Stimulated activated naive CD8-positive, alpha-beta T cell treated with anti-CD3 and anti-CD28 coated beads, Interleukin-15, Interleukin-2, amounts not matched to agents 100 ng/mL and 50 ng/mL, for 24 hours (primary cell): ENCODE measurements at regions not wholly inside any gene's neighbourhood (a gene's known extent, or its start where the extent isn't known, plus 50 kb on each side); places are given as distances from the start of the nearest gene placed in this dataset.

Experiments used
- H3K27ac Mint-ChIP-seq: one replicate; pipeline ENCODE4 v1.8.0; 2021; ENCODE audit warnings: mild to moderate bottlenecking, mixed read lengths
- H3K27me3 Mint-ChIP-seq: one replicate; pipeline ENCODE4 v1.8.0; 2021; ENCODE audit warnings: mixed read lengths
- H3K36me3 Mint-ChIP-seq: one replicate; pipeline ENCODE4 v1.8.0; 2021; ENCODE audit warnings: low read depth, mixed read lengths
- H3K4me1 Mint-ChIP-seq: one replicate; pipeline ENCODE4 v1.8.0; 2021; ENCODE audit warnings: low read depth, mixed read lengths
- H3K4me3 Mint-ChIP-seq: one replicate; pipeline ENCODE4 v1.8.0; 2021; ENCODE audit warnings: mild to moderate bottlenecking, mixed read lengths
- H3K9me3 Mint-ChIP-seq: one replicate; pipeline ENCODE4 v1.8.0; 2021; ENCODE audit warnings: mixed read lengths

GRCh38 chr7:46177821-46178220 lies 256.7 kb upstream of the IGFBP3 start:
- Mint-ChIP-seq H3K4me1 (no peaks in the 10 kb centered on the region), H3K27ac (no peak overlapping the region), H3K27me3 (no peaks in the 10 kb centered on the region), H3K36me3 (no peaks in the 10 kb centered on the region), H3K4me3 (no peak overlapping the region), H3K9me3 (peaks cover 13% of the 10 kb centered on the region)

GRCh38 chr7:46175221-46175620 lies 254.1 kb upstream of the IGFBP3 start:
- no peak overlapping the region for H3K27ac Mint-ChIP-seq
- no peak overlapping the region for H3K4me3 Mint-ChIP-seq
- H3K27me3 Mint-ChIP-seq = no peaks in the 10 kb centered on the region
- H3K36me3 Mint-ChIP-seq = no peaks in the 10 kb centered on the region
- no peaks in the 10 kb centered on the region for H3K4me1 Mint-ChIP-seq
- H3K9me3 Mint-ChIP-seq = no peaks in the 10 kb centered on the region

- Mint-ChIP-seq H3K9me3 (no peaks in the 10 kb centered on the region), H3K27me3 (no peaks in the 10 kb centered on the region), H3K36me3 (no peaks in the 10 kb centered on the region)
These were observed 253.1 kb upstream of the IGFBP3 start for GRCh38 chr7:46174196-46174580.

GRCh38 chr7:46173476-46174195 lies 252.6 kb upstream of the IGFBP3 start:
- H3K4me3 Mint-ChIP-seq = no peak overlapping the region
- no peaks in the 10 kb centered on the region for H3K27me3 Mint-ChIP-seq
- no peaks in the 10 kb centered on the region for H3K36me3 Mint-ChIP-seq
- no peaks in the 10 kb centered on the region for H3K9me3 Mint-ChIP-seq
- no peaks in the 10 kb centered on the region for H3K4me1 Mint-ChIP-seq
- no peak overlapping the region for H3K27ac Mint-ChIP-seq

More at GRCh38 chr7:46174196-46174580, 253.1 kb upstream of the IGFBP3 start:
- H3K27ac Mint-ChIP-seq = no peak overlapping the region
- H3K4me3 Mint-ChIP-seq = no peak overlapping the region
- no peaks in the 10 kb centered on the region for H3K4me1 Mint-ChIP-seq

GRCh38 chr7:46170792-46171191 lies 249.7 kb upstream of the IGFBP3 start:
- H3K9me3 Mint-ChIP-seq = no peaks in the 10 kb centered on the region
- no peaks in the 10 kb centered on the region for H3K36me3 Mint-ChIP-seq
- no peak overlapping the region for H3K4me3 Mint-ChIP-seq
- no peaks in the 10 kb centered on the region for H3K4me1 Mint-ChIP-seq
- no peaks in the 10 kb centered on the region for H3K27me3 Mint-ChIP-seq
- no peak overlapping the region for H3K27ac Mint-ChIP-seq

GRCh38 chr7:46170021-46170420 lies 248.9 kb upstream of the IGFBP3 start:
- H3K27ac Mint-ChIP-seq = no peak overlapping the region
- no peaks in the 10 kb centered on the region for H3K36me3 Mint-ChIP-seq
- H3K27me3 Mint-ChIP-seq = no peaks in the 10 kb centered on the region
- H3K9me3 Mint-ChIP-seq = no peaks in the 10 kb centered on the region
- H3K4me3 Mint-ChIP-seq = no peak overlapping the region
- H3K4me1 Mint-ChIP-seq = no peaks in the 10 kb centered on the region

GRCh38 chr7:46169384-46169755 lies 248.3 kb upstream of the IGFBP3 start:
- no peaks in the 10 kb centered on the region for H3K4me1 Mint-ChIP-seq
- no peak overlapping the region for H3K27ac Mint-ChIP-seq
- no peak overlapping the region for H3K4me3 Mint-ChIP-seq
- no peaks in the 10 kb centered on the region for H3K36me3 Mint-ChIP-seq
- H3K9me3 Mint-ChIP-seq = no peaks in the 10 kb centered on the region
- no peaks in the 10 kb centered on the region for H3K27me3 Mint-ChIP-seq

- no peak overlapping the region for H3K27ac Mint-ChIP-seq
- H3K9me3 Mint-ChIP-seq = no peaks in the 10 kb centered on the region
- H3K36me3 Mint-ChIP-seq = no peaks in the 10 kb centered on the region
- no peaks in the 10 kb centered on the region for H3K4me1 Mint-ChIP-seq
- no peaks in the 10 kb centered on the region for H3K27me3 Mint-ChIP-seq
- H3K4me3 Mint-ChIP-seq = no peak overlapping the region
These were observed 247.8 kb upstream of the IGFBP3 start for GRCh38 chr7:46168671-46169383.

GRCh38 chr7:46168231-46168630 lies 247.2 kb upstream of the IGFBP3 start:
- no peaks in the 10 kb centered on the region for H3K36me3 Mint-ChIP-seq
- no peaks in the 10 kb centered on the region for H3K4me1 Mint-ChIP-seq

GRCh38 chr7:46165276-46165675 lies 244.2 kb upstream of the IGFBP3 start:
- H3K9me3 Mint-ChIP-seq = no peaks in the 10 kb centered on the region
- no peak overlapping the region for H3K4me3 Mint-ChIP-seq
- H3K36me3 Mint-ChIP-seq = no peaks in the 10 kb centered on the region
- H3K4me1 Mint-ChIP-seq = no peaks in the 10 kb centered on the region
- H3K27ac Mint-ChIP-seq = no peak overlapping the region
- no peaks in the 10 kb centered on the region for H3K27me3 Mint-ChIP-seq

More at GRCh38 chr7:46168231-46168630, 247.2 kb upstream of the IGFBP3 start:
- Mint-ChIP-seq H3K27ac (no peak overlapping the region), H3K4me3 (no peak overlapping the region), H3K9me3 (no peaks in the 10 kb centered on the region), H3K27me3 (no peaks in the 10 kb centered on the region)

- no peaks in the 10 kb centered on the region for H3K36me3 Mint-ChIP-seq
- H3K27ac Mint-ChIP-seq = no peak overlapping the region
- H3K27me3 Mint-ChIP-seq = no peaks in the 10 kb centered on the region
- no peaks in the 10 kb centered on the region for H3K4me1 Mint-ChIP-seq
- no peak overlapping the region for H3K4me3 Mint-ChIP-seq
- H3K9me3 Mint-ChIP-seq = no peaks in the 10 kb centered on the region
These were observed 243.6 kb upstream of the IGFBP3 start for GRCh38 chr7:46164629-46165028.

GRCh38 chr7:46163246-46163645 lies 242.2 kb upstream of the IGFBP3 start:
- no peaks in the 10 kb centered on the region for H3K4me1 Mint-ChIP-seq
- H3K4me3 Mint-ChIP-seq = no peak overlapping the region
- no peaks in the 10 kb centered on the region for H3K9me3 Mint-ChIP-seq

GRCh38 chr7:46162609-46163008 lies 241.5 kb upstream of the IGFBP3 start:
- Mint-ChIP-seq H3K9me3 (no peaks in the 10 kb centered on the region), H3K36me3 (no peaks in the 10 kb centered on the region), H3K27me3 (no peaks in the 10 kb centered on the region), H3K4me3 (no peak overlapping the region), H3K27ac (no peak overlapping the region), H3K4me1 (no peaks in the 10 kb centered on the region)

More at GRCh38 chr7:46163246-46163645, 242.2 kb upstream of the IGFBP3 start:
- Mint-ChIP-seq H3K27me3 (no peaks in the 10 kb centered on the region), H3K36me3 (no peaks in the 10 kb centered on the region), H3K27ac (no peak overlapping the region)

GRCh38 chr7:46160861-46161260 lies 239.8 kb upstream of the IGFBP3 start:
- H3K27me3 Mint-ChIP-seq = no peaks in the 10 kb centered on the region
- H3K9me3 Mint-ChIP-seq = no peaks in the 10 kb centered on the region
- no peak overlapping the region for H3K4me3 Mint-ChIP-seq
- H3K27ac Mint-ChIP-seq = no peak overlapping the region
- H3K36me3 Mint-ChIP-seq = no peaks in the 10 kb centered on the region
- no peaks in the 10 kb centered on the region for H3K4me1 Mint-ChIP-seq

GRCh38 chr7:46157931-46158330 lies 236.9 kb upstream of the IGFBP3 start:
- no peaks in the 10 kb centered on the region for H3K4me1 Mint-ChIP-seq
- no peak overlapping the region for H3K27ac Mint-ChIP-seq
- no peaks in the 10 kb centered on the region for H3K36me3 Mint-ChIP-seq
- H3K27me3 Mint-ChIP-seq = no peaks in the 10 kb centered on the region
- H3K9me3 Mint-ChIP-seq = no peaks in the 10 kb centered on the region
- no peak overlapping the region for H3K4me3 Mint-ChIP-seq

- no peaks in the 10 kb centered on the region for H3K36me3 Mint-ChIP-seq
- H3K4me1 Mint-ChIP-seq = no peaks in the 10 kb centered on the region
- H3K4me3 Mint-ChIP-seq = no peak overlapping the region
- H3K27ac Mint-ChIP-seq = no peak overlapping the region
- no peaks in the 10 kb centered on the region for H3K9me3 Mint-ChIP-seq
- H3K27me3 Mint-ChIP-seq = no peaks in the 10 kb centered on the region
These were observed 236.3 kb upstream of the IGFBP3 start for GRCh38 chr7:46157404-46157803.
